CD4-positive, alpha-beta T cell treated with Interleukin-21 for 1 hour (primary cell): ENCODE measurements at regions not wholly inside any gene's neighbourhood (a gene's known extent, or its start where the extent isn't known, plus 50 kb on each side); places are given as distances from the start of the nearest gene placed in this dataset.

Experiments
- DNase-seq: peaks from one replicate; pipeline ENCODE4 v3.0.0-alpha.2; 2020

GRCh38 chr10:125333769-125334168 is 173.4 kb upstream of the CTBP2 start:
- DNase-seq, result no peak

DNA sequence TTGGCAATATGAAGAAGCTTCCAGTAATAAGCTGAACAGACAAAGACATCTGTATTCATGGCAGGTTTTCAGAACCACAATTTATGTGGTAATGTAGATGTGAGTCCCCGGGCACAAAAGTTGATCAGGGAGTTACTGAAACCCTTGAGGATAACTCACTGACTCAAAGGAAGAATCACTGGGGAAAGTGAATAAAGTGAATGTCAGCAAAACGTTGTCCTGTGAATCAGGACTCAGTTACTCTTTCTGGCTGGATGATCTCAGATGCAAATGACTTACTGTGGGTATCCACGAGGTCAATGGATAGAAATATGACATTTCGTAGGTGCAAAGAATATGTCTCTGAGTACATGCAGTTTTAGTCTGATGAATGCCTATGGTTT is 172.8 kb upstream of the CTBP2 start:
- DNase-seq, result no peak

- no peak for DNase-seq
Observed at GRCh38 chr10:125332548-125333208, 172.3 kb upstream of the CTBP2 start.

DNA sequence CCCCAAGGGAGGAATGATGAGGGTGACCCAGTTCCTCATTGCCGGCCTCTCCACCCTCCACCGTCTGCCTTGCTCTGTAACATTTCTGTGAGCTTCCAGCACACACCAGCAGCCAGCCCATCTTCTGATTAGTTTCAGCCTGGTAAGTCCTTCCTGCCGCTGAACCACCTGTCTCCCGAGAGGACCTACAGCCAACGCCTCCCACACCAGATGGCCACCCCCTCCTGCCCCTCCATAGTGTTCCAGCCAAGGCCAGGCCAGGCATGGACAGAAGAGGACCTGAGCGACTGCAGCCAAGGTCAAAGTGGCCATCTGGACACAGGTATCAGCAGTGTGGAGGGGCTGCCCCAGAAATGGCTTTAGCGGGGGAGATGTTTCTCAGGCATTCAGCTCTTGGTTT is 170.7 kb upstream of the CTBP2 start:
- no peak for DNase-seq

DNA sequence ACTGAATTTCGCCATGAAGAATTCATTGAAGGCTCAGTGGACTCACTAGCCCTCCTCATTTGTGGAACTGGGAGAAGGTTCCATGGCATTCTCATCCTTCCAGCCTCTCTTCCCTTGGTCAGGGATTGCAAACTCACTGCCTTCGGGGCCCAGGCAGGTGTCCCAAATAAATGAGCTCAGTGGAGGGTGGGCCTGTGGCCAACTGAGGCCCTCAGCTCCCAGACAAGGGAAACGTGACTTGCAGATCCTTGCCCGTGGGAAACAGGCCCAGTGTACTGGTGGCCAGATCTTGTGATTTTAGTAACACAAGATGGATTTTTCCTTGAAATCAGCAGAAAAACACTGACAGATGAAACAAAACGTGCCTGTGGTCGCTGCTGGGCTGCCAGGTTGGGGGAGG is 168.7 kb upstream of the CTBP2 start:
- DNase-seq, result no peak

DNA sequence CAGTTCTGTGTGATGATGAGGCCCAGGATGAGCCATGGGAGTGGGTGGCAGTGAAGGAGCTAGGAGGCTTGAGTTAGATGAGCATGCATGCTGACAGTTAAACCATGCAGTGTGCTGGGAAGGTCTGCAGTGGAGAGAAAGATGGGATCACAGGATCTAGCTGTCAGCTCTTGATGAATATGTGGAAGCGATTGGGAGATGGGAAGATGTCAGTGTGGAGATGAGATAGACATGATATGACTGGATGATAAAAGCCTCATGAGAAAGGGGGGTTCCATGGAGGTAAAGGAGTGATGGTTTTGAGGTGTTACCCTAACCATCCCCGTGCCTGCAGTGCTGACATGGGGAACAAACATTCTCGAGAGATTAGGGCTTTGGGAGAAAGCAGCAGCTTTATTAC is 165.0 kb upstream of the CTBP2 start:
- DNase-seq, result no peak

DNA sequence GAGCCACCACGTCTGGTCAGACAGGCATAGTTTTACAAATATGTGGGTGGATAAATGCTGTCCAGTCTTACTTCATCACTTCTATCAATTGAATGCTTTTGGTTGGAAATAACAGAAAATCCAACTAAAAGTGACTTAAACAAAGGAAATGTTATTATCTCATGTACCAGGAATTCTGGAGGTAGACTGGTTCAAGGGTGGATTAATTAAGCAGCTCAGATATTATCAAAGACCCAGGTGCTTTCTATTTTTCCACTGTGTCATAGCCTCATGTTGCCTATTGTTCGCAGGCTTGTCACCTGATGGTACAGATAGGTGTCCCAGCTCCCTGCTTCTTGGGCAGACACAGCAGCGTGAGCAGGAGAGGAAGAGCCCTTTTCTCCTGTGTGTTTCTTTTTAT is 156.1 kb upstream of the CTBP2 start:
- no peak for DNase-seq

DNA sequence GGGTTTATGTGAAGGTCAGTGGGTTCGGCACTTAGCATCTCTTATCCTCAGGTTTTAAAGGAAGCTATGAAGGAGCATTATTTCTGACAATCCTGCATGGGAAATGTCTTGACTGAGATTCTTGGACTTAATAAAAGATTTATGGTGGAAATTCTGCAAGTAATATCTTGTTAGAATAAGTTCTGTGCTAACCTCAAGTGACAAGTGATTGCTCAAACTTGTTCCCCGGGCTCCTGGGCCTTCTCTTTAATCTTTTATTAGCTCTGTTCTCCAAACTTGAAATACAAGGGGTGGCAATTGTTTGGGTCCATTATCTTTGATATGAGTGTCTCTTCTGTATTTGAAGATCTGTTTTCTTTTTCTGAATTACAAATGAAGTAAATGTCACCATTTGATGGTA is 140.6 kb upstream of the CTBP2 start:
- DNase-seq, result no peak

- DNase-seq, result no peak
Observed at GRCh38 chr10:125299461-125299860, 139.1 kb upstream of the CTBP2 start.

DNA sequence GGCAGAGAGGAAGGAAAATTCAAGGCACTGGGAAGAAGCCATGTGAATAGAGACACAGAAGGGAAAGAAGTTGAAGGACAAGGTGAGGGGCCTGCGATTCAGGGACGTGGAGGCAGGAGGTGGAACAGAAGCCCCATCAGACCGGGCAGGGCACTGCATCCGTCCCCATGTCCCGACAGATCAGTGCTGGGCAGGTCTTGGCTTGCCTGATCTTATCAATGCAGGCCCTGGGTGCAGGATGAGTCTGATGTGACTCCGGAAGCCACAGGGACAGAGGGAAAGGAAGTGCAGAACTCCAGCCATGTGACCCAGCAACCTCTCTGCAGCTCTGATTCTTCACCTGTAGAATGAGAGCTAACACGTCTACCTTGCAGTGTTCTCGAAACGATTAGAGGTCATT is 136.2 kb upstream of the CTBP2 start:
- DNase-seq, result no peak

GRCh38 chr10:125294109-125294508 is 133.7 kb upstream of the CTBP2 start:
- DNase-seq, result no peak

- DNase-seq, result no peak
Observed at GRCh38 chr10:125291836-125292235, 131.5 kb upstream of the CTBP2 start.

GRCh38 chr10:125289461-125289860 is 129.1 kb upstream of the CTBP2 start:
- no peak for DNase-seq

- DNase-seq, result no peak
Observed at GRCh38 chr10:125284875-125285597, 124.7 kb upstream of the CTBP2 start.

DNA sequence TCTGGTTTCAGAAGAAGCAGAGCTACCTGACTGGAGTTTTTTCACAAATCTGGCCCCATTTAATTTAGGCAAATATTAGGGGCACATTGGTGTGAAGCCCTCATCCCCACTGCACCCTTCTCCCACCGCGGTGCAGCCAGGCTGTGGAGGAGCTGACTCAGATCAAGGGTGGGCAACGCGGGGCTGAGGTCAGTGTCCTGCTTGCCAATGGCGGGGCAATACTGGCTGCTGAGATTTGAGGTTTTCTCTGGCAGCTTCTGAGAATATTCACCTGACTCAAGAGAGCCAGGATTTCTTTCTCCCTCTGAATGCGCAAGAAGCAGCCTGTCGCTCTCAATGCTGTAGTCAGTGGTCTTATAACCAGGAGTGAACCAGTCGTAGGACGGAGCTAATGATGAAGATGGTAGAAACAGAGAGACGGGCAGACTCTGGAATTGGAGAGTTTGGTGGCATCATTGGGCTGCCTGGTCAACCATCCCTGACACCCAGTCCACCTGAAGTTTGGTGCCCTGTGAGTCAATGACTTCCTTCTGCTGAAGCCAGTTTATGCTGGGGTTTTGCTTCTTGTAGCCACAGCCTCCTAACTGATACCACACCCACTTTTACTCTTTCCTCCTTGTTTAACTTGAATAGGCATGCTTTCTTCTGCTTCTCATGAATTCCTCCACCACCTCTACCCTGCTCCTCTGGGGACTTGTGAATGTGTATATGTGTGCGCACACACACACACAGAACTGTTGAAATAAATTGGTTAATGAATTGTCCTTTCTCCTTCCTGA is 123.7 kb upstream of the CTBP2 start:
- no peak for DNase-seq

DNA sequence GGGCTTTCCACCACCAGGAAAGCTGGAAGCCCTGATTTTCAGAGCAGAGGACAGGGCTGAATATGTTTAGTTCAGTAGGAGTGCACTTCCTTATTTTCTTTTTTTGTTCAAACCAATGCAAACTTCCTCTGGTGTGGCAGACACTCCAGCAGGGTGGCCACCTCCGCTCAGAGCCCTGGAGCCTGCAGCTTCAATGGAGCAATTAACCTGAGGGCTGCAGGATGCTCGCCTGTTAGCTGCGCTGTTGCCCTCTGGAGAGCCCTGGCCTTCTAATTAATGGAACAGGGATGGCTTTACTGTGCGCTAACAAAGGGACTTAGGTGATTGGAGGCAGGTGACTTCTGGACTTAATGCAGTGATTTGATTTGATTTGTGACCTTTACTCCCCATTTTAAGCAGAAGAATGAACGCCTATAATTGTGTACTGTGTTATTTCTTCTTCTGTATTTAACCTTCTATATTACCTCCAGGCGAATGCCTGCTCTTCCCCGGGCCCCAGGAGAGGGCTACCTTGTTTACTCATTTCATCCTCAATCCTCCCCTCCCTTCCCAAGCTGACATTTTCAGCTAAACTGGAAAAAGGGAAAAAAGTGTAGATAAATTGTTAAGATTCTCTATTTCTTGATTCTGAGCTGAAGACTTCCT is 123.0 kb upstream of the CTBP2 start:
- no peak for DNase-seq

DNA sequence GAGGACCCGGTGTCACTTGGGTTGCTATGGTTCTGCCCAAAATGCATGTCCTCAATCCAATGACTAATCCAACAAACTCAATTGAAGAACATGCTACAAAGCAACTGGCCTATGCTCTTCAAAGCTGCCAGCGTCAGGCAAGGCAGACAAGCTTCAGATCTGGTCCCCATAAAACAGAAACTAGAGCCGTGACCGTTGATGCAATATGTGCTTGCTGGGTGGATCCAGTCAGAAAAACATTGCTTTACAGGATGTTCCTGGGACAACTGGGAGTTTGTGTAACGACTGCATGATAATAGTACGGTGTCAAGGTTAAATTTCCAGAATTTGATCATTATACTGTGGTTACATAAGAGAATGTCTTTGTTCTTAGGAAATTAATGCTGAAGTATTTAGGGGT is 120.7 kb upstream of the CTBP2 start:
- no peak for DNase-seq

DNA sequence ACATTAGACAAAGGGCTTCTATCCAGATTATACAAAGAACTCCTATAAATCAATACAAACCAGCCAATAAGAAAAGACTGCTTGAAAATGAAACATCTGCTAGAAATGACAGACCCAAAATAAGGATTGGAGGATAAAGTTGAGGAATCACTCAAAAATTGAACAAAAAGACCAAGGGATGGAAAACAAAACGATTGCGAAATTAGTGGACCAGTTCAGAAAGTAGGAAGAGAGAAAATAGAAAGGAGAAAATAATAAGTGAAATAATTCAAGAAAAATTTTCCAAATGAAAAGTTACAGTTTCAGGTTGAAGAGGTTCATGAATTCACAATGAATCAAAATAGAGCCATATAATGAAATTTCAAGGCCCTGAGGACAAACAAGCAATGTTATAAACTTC is 115.8 kb upstream of the CTBP2 start:
- DNase-seq, result no peak

DNA sequence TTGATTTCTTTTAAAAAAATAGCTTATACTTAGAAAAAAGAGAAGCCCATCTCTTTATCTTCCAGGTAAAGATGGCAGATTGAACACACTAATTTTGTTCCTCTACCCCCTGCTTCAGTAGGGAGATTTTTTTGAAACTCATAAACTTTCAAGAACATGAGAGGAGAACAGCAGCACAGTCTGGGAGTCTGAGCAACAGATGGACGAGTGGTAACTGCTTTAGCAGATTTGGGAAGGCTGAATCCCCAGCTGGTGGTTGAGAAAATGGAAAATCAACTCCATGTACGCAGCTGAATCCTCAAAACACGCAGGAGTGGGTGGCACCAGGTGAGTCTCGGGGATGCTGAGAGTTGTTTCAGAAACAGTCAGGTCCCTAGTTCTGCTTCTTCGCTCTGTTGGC is 114.6 kb upstream of the CTBP2 start:
- DNase-seq, result no peak

- no peak for DNase-seq
Observed at GRCh38 chr10:125273023-125273422, 112.7 kb upstream of the CTBP2 start.

DNA sequence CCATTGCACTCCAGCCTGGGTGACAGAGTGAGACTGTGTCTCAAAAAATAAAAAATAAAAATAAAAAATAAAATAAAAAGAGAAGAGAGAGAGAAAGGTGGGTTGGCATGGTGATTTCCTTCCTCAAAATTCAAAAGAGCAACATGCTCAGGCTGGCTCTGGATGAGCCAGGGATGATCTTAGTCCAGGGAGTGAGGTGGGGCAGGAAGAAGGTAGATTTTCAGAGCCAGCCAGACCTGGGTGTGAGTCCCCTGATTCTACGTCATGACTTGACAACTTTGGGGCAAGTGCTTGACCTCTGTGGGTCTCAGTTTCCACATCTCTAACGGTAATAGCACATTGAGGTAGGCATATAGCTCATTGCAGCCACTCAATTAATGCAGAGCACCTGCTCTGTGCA is 109.4 kb upstream of the CTBP2 start:
- no peak for DNase-seq

DNA sequence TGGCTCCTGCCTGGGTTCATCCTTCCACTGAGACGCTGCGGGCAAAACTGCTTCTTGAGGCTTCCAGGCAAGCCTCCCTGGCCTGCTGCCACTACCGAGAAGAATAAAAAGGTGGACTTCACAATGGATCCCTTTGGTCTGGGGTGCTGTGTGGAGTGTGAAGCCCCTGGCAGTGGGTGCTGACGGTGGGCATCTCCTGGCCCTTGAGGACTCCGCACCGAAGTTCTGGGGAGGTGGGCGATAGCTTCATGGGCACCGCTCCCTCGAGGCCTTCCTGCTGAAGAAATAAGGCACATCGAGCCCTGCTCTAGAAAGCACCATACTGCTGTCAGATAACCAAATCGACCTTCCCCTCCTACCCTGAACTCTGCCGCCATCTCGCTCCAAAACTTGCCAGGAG is 106.6 kb upstream of the CTBP2 start:
- DNase-seq, result no peak

- no peak for DNase-seq
Observed at GRCh38 chr10:125266541-125266940, 106.2 kb upstream of the CTBP2 start.

DNA sequence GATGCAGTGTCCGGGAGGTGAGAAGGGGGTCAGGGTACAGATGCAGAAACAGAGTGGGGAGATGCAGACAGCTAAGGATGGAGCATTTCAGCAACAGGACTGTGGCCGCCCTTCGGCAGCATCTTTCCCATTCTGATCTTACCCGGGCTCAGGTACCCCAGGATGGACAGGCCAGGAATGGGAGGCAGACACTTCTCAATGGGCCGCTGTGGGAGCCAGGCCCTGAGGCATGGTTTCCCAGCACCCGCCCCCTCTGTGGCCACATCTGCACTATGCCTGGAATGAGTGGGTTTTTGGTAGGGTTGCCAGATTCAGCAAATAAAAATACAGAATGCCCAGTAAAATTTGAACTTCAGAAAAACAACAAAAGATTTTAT is 105.2 kb upstream of the CTBP2 start:
- DNase-seq, result no peak
